GM12873 (cell line): ENCODE measurements at regions not wholly inside any gene's neighbourhood (a gene's known extent, or its start where the extent isn't known, plus 50 kb on each side); places are given as distances from the start of the nearest gene placed in this dataset.

Source experiments
- CTCF ChIP-seq: IDR thresholded peaks from 2 replicates; pipeline ENCODE4 v1.5.1; 2012; ENCODE audit warnings: low read depth, mild to moderate bottlenecking, moderate library complexity, low read length, control low read depth; ENCODE audit not compliant: insufficient read depth; ENCODE audit errors: missing control alignments

GRCh38 chr12:87227162-87227561 lies 802.0 kb downstream of the C12orf50 start:
- TF ChIP-seq CTCF = no peak

- TF ChIP-seq CTCF = no peak
Measured at GRCh38 chr12:87217491-87217890, 811.7 kb downstream of the C12orf50 start.

- TF ChIP-seq CTCF = no peak
Measured at GRCh38 chr12:87216436-87216835, 812.8 kb downstream of the C12orf50 start.

GRCh38 chr12:87202189-87202588 lies 827.0 kb downstream of the C12orf50 start:
- TF ChIP-seq CTCF = no peak

GRCh38 chr12:87201598-87201997 lies 827.6 kb downstream of the C12orf50 start:
- no peak for TF ChIP-seq CTCF

- TF ChIP-seq CTCF = no peak
Measured at GRCh38 chr12:87200289-87200979, 828.8 kb downstream of the C12orf50 start.

- no peak for TF ChIP-seq CTCF
Measured at GRCh38 chr12:87198181-87198580, 831.0 kb downstream of the C12orf50 start.
